IMR-90 (cell line): ENCODE measurements at regions not wholly inside any gene's neighbourhood (a gene's known extent, or its start where the extent isn't known, plus 50 kb on each side); places are given as distances from the start of the nearest gene placed in this dataset. TPM values are rescaled to one million over a fixed set of nuclear protein-coding genes. Genes with fewer than 3 reads are reported as not detected.

Experiments used
- microRNA-seq, 2 experiments: library from miRNA; stranded (forward) in 1 of 2; unstranded in 1 of 2; fragments of 10-50 nt in 1 of 2; fragments of <30 nt in 1 of 2; gene quantifications in 1 of 2; microRNA quantifications in 1 of 2; one replicate each; pipeline versions ENCODE3 to v1.1.0; 2013 to 2020; ENCODE audit not compliant: insufficient read depth in 1 of 2, insufficient read length in 1 of 2, unreplicated experiment in 1 of 2
- small RNA-seq, 5 experiments: library from RNA; depleted of rRNA; stranded (forward); fragments of <200 nt; gene quantifications; one replicate each; pipeline ENCODE3, GENCODE V24; 2012

Small RNAs in the stretch of these regions (microRNA-seq; reads per million reads assigned to microRNA genes)
- gene AC023232.1 (ENCODE audit: insufficient read depth, insufficient read length) = not detected

Small RNAs in the stretch of these regions (small RNA-seq; reads per million reads assigned to genes)
- gene AC023232.1 = 0 reads per million in 5 experiments
